ENCODE measurements at regions not wholly inside any gene's neighbourhood (a gene's known extent, or its start where the extent isn't known, plus 50 kb on each side); places are given as distances from the start of the nearest gene placed in this dataset.

DNA sequence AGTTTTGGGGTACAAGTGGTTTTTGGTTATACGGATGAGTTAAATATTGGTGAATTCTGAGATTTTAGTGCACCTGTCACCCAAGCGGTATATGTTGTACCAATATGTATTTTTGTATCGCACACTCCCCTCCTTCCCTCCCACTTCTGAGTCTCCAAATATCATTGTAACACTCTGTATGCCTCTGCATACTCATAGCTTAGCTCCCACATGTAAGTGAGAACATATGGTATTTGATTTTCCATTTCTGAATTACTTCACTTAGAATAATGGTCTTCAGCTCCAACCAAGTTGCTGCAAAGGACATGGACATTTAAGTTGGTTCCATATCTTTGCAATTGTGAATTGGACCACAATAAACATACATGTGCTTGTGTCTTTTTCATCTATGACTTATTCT lies 103.0 kb upstream of the ADAMTS3 start:
- TF ChIP-seq POLR2A (IDR thresholded peaks at IDR 0.05) (no peak), POLR2AphosphoS5 (IDR thresholded peaks at IDR 0.05; ENCODE audit: insufficient read depth in 1 of 2, low read depth in 1 of 2) (no peak)
- TF ChIP-seq, protein P1, sequence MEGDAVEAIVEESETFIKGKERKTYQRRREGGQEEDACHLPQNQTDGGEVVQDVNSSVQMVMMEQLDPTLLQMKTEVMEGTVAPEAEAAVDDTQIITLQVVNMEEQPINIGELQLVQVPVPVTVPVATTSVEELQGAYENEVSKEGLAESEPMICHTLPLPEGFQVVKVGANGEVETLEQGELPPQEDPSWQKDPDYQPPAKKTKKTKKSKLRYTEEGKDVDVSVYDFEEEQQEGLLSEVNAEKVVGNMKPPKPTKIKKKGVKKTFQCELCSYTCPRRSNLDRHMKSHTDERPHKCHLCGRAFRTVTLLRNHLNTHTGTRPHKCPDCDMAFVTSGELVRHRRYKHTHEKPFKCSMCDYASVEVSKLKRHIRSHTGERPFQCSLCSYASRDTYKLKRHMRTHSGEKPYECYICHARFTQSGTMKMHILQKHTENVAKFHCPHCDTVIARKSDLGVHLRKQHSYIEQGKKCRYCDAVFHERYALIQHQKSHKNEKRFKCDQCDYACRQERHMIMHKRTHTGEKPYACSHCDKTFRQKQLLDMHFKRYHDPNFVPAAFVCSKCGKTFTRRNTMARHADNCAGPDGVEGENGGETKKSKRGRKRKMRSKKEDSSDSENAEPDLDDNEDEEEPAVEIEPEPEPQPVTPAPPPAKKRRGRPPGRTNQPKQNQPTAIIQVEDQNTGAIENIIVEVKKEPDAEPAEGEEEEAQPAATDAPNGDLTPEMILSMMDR (IDR thresholded peaks at IDR 0.05): no peak
